Neutrophil (primary cell): ENCODE measurements at regions not wholly inside any gene's neighbourhood (a gene's known extent, or its start where the extent isn't known, plus 50 kb on each side); places are given as distances from the start of the nearest gene placed in this dataset.

Experiments used
- H3K27ac ChIP-seq: fragments of 200-600 bp; sonication (generic); 2 replicates; pipeline ENCODE4 v1.5.1; 2016; ENCODE audit warnings: mild to moderate bottlenecking, moderate library complexity
- H3K27me3 ChIP-seq: fragments of 200-600 bp; sonication (generic); 2 replicates; pipeline ENCODE4 v1.6.0; 2016; ENCODE audit warnings: mild to moderate bottlenecking
- H3K36me3 ChIP-seq: fragments of 200-600 bp; sonication (generic); 2 replicates; pipeline ENCODE4 v1.5.1; 2017
- H3K4me1 ChIP-seq, 2 experiments: fragments of 200-600 bp in 1 of 2; sonication (generic) in 1 of 2; 1 replicate in 1 of 2; 2 replicates in 1 of 2; pipeline versions ENCODE4 v1.5.1 to v1.6.1; 2013 to 2016; ENCODE audit warnings: low read depth in 1 of 2, low read length in 1 of 2, mild to moderate bottlenecking in 1 of 2, moderate library complexity in 1 of 2; ENCODE audit not compliant: control insufficient read depth in 1 of 2, insufficient read depth in 1 of 2
- H3K4me3 ChIP-seq, 2 experiments: fragments of 200-600 bp in 1 of 2; sonication (generic) in 1 of 2; 1 replicate in 1 of 2; 2 replicates in 1 of 2; pipeline ENCODE4 v1.5.1; 2013 to 2016; ENCODE audit warnings: low read depth in 1 of 2, low read length in 1 of 2, mild to moderate bottlenecking in 1 of 2, moderate library complexity in 1 of 2
- H3K9me3 ChIP-seq: fragments of 200-600 bp; sonication (generic); 2 replicates; pipeline ENCODE4 v1.5.1; 2016
- TF ChIP-seq, protein P1 (sequence below): fragments of 200-600 bp; sonication (generic); IDR thresholded peaks from 2 replicates; pipeline ENCODE4 v1.5.1; 2016; ENCODE audit warnings: antibody characterized with exemption

DNA sequence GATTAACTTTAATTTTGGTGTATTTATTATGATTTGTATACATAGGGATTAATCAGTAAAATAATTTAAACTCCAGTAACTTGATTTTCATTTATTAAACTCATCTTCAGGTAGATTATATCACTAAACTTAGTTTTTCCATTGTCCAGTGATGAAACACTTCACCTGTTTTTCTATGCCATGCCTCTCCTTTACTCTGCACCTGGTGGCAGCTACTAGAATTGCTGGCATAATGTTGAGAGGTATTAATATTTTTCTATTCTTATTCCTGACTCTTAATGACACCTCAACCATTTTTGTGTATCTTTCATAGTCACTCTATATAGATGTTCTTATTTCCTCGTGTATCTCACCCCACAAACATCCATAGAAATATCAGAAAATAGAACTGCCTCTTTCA, 940.3 kb upstream of the CRIM1 start:
- Histone ChIP-seq H3K9me3 (no peaks in the 10 kb centered on the region), H3K27ac (no peak overlapping the region), H3K4me3 (no peak overlapping the region), H3K36me3 (no peaks in the 10 kb centered on the region), H3K4me1 (no peaks in the 10 kb centered on the region), H3K27me3 (no peaks in the 10 kb centered on the region)
- TF ChIP-seq, protein P1, sequence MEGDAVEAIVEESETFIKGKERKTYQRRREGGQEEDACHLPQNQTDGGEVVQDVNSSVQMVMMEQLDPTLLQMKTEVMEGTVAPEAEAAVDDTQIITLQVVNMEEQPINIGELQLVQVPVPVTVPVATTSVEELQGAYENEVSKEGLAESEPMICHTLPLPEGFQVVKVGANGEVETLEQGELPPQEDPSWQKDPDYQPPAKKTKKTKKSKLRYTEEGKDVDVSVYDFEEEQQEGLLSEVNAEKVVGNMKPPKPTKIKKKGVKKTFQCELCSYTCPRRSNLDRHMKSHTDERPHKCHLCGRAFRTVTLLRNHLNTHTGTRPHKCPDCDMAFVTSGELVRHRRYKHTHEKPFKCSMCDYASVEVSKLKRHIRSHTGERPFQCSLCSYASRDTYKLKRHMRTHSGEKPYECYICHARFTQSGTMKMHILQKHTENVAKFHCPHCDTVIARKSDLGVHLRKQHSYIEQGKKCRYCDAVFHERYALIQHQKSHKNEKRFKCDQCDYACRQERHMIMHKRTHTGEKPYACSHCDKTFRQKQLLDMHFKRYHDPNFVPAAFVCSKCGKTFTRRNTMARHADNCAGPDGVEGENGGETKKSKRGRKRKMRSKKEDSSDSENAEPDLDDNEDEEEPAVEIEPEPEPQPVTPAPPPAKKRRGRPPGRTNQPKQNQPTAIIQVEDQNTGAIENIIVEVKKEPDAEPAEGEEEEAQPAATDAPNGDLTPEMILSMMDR, result no peak

DNA sequence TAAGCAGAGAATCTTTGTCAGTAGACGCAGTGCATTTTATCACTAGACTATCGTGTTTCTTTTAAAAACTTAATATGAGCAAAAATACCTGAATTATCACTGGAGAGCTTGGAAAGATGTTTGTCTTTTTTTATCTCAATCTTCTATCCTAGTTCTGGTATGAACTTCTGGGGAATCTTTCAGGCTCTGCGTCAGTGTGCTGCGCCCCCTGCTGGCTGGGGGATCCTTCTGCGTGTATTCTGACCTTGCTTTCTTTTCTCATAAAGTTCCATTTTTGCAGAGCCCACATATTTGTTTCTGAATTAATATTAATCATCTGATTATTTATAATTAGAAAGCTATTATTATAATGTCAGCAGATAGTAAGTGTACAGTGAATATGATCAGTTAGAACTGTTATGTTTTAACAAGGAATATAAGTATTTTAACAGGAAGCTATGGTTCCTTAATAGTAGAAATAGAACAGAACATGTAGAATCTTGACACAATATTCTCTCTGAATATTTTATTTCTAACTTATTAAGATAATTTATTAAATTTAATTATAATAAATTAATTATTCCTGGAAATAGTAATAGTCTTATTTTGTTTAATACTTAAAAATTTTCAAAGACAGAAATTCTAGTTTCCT, 945.0 kb upstream of the CRIM1 start:
- Histone ChIP-seq H3K27ac (no peak overlapping the region), H3K27me3 (no peaks in the 10 kb centered on the region), H3K4me1 (no peaks in the 10 kb centered on the region), H3K9me3 (no peaks in the 10 kb centered on the region), H3K4me3 (no peak overlapping the region), H3K36me3 (no peaks in the 10 kb centered on the region)
- TF ChIP-seq, protein P1, result no peak

DNA sequence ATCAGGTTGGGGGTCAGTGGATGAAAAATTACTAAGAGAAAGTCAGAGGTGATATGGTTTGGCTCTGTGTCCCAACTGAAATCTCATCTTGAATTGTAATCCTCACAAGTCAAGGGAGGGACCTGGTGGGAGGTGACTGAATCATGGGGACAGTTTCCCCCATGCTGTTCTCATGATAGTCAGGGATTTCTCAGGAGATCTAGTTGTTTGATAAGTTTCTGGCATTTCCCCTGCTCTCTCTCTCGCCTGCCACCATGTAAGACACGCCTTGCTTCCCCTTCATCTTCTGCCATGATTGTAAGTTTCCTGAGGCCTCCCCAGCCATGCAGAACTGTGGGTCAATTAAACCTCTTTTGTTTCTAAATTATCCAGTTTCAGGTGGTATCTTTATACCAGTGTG, 945.8 kb upstream of the CRIM1 start:
- Histone ChIP-seq H3K36me3 (no peaks in the 10 kb centered on the region), H3K9me3 (no peaks in the 10 kb centered on the region), H3K27me3 (no peaks in the 10 kb centered on the region), H3K4me1 (no peaks in the 10 kb centered on the region), H3K27ac (no peak overlapping the region), H3K4me3 (no peak overlapping the region)
- TF ChIP-seq, protein P1, result no peak

DNA sequence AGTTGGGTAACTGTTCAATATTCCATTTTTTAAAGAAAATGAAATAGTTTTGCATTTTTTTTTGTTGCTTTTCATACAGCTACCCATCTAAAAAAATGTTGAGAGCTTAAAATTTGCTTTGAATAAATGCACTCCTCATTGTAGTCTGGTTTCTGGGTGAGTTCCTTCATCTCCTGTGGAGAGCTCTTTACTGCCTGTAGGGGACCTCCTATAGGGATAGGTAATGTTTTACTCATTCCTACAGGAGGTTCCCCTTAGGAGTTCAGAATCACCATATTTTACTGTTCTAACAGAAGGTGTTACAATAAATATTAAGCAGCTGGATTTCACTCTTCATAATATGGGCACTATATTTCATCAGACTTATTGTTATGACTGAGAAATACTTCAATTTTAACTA, 947.3 kb upstream of the CRIM1 start:
- Histone ChIP-seq H3K4me3 (no peak overlapping the region), H3K27me3 (no peaks in the 10 kb centered on the region), H3K9me3 (no peaks in the 10 kb centered on the region), H3K36me3 (no peaks in the 10 kb centered on the region), H3K4me1 (no peaks in the 10 kb centered on the region), H3K27ac (no peak overlapping the region)
- TF ChIP-seq, protein P1, result no peak

DNA sequence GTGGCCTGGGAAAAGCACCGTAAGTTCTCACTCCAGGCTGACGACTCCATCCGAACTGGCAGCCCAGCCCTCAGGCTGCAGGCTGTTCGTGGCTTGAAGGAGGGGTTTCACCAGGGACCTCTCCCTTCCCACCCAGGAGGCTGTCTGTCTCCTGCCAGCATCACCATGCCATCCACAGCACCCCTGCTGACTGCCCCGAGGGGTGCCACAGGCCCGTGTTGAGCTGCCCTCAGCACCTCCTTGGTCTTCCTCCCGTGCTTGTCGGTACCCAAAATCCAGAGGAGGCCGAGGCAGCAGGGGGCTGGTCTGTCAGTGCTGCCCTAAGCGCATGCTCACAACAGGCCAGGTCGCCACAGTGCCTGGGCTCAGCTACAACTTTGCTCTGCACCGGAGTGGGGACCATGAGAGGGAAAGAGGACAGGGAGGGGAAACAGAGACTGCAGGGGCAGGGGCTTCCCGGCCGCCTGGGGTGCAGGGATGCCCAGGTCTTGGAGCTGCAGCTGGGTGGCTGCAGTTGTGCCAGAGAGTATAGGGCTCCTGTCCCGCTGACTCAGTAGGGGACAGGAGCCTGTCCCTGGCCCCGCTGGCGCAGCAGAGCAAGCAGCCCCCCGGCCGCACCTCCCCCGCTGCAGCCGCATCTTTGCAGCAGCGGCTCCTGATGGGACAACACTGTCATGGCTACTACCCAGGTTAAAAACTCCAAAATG, 963.7 kb upstream of the CRIM1 start:
- H3K36me3 ChIP-seq, result no peaks in the 10 kb centered on the region
- no peak overlapping the region for H3K27ac ChIP-seq
- H3K4me1 ChIP-seq, result no peaks in the 10 kb centered on the region
- TF ChIP-seq, protein P1, result no peak
- H3K4me3 ChIP-seq, result no peak overlapping the region
- H3K27me3 ChIP-seq, result no peaks in the 10 kb centered on the region
- H3K9me3 ChIP-seq, result no peaks in the 10 kb centered on the region
